WERI-Rb-1 (cell line): ENCODE measurements at regions not wholly inside any gene's neighbourhood (a gene's known extent, or its start where the extent isn't known, plus 50 kb on each side); places are given as distances from the start of the nearest gene placed in this dataset.

Source experiments
- DNase-seq: peaks from one replicate; pipeline ENCODE4 v3.0.0-alpha.2; 2020
- H3K27ac ChIP-seq: fragments of 250-450 bp; sonication (Bioruptor Pico); 2 replicates; pipeline ENCODE4 v1.5.1; 2020; ENCODE audit warnings: mild to moderate bottlenecking, moderate library complexity
- H3K27me3 ChIP-seq: fragments of 250-450 bp; sonication (Bioruptor Pico); 2 replicates; pipeline ENCODE4 v1.5.1; 2021; ENCODE audit warnings: mild to moderate bottlenecking, low read depth, moderate library complexity; ENCODE audit not compliant: insufficient read depth, severe bottlenecking
- H3K36me3 ChIP-seq: fragments of 250-450 bp; sonication (Bioruptor Pico); 2 replicates; pipeline ENCODE4 v1.5.1; 2020; ENCODE audit warnings: mild to moderate bottlenecking, moderate library complexity
- H3K4me3 ChIP-seq: 2 replicates; pipeline ENCODE4 v1.5.1; 2011; ENCODE audit warnings: low read depth, mild to moderate bottlenecking, control low read depth, low read length
- H3K9me3 ChIP-seq: fragments of 250-450 bp; sonication (Bioruptor Pico); 2 replicates; pipeline ENCODE4 v1.5.1; 2021; ENCODE audit warnings: mild to moderate bottlenecking, moderate library complexity; ENCODE audit not compliant: severe bottlenecking
- TF ChIP-seq, protein P1 (sequence below): IDR thresholded peaks from 2 replicates; pipeline ENCODE4 v1.5.1; 2011; ENCODE audit warnings: low read depth, mild to moderate bottlenecking, control low read depth, inconsistent platforms, low read length

DNA sequence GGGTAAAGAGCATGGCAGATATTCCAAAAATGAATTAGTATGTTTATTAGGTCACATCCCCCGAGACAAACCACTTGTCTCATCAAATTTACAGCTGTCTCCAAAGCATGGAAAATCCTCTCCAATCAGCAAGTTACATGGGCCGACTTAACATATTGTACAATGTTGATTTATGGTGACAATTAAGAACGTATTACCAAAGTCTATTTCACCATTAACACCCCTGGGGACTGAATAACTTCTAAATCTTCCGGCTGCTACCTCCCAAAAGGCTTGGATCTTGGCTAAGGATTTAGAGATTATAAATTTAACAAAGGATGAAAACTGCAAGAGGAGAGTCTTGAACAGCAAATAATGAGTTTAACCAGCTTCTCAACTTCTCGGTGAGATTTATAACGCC is 311.9 kb downstream of the NPIPA8 start:
- Histone ChIP-seq H3K27ac (no peak overlapping the region), H3K4me3 (no peak overlapping the region), H3K27me3 (no peaks in the 10 kb centered on the region), H3K9me3 (no peaks in the 10 kb centered on the region), H3K36me3 (no peaks in the 10 kb centered on the region)
- DNase-seq = no peak
- TF ChIP-seq, protein P1, sequence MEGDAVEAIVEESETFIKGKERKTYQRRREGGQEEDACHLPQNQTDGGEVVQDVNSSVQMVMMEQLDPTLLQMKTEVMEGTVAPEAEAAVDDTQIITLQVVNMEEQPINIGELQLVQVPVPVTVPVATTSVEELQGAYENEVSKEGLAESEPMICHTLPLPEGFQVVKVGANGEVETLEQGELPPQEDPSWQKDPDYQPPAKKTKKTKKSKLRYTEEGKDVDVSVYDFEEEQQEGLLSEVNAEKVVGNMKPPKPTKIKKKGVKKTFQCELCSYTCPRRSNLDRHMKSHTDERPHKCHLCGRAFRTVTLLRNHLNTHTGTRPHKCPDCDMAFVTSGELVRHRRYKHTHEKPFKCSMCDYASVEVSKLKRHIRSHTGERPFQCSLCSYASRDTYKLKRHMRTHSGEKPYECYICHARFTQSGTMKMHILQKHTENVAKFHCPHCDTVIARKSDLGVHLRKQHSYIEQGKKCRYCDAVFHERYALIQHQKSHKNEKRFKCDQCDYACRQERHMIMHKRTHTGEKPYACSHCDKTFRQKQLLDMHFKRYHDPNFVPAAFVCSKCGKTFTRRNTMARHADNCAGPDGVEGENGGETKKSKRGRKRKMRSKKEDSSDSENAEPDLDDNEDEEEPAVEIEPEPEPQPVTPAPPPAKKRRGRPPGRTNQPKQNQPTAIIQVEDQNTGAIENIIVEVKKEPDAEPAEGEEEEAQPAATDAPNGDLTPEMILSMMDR = no peak

DNA sequence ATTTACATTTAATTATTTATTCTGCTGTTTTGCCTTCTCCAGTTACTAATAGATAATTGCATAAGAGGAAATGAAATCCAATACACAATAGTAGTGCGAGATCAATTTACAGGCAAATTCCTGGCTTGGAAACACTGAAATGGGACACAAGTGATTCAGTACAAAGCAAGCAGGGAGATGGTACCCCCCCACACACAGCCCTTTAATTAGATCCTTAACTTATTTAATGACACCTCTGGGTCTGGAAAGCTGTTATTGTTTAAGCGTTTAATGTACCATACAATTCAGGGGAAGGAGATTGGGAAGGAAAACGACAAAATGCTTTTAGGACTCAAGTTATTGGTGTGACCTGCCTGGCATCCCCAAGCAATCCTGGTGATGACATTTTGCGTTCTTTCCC is 318.2 kb downstream of the NPIPA8 start:
- Histone ChIP-seq H3K27ac (no peak overlapping the region), H3K36me3 (no peaks in the 10 kb centered on the region), H3K4me3 (no peak overlapping the region), H3K27me3 (no peaks in the 10 kb centered on the region), H3K9me3 (no peaks in the 10 kb centered on the region)
- DNase-seq = no peak
- TF ChIP-seq, protein P1 = no peak

DNA sequence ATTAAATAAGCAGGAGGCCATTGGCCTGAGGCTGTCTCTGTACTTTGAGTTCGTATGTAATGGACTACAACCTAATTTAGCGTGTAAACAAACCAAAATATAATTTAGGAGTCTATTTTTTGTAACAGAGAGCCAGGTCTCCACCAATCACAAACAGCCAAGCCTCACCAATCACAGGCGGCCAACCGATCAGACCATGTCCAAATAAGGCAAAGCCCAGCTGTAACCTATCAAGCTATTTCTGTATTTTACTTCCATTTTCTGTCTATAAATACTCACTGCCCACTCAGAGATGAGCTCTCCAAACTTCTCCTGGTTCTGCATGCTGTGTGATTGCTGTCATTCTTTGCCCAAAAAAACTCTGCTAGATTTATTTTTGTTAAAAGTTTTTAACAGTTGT is 322.7 kb downstream of the NPIPA8 start:
- no peak overlapping the region for H3K27ac ChIP-seq

DNA sequence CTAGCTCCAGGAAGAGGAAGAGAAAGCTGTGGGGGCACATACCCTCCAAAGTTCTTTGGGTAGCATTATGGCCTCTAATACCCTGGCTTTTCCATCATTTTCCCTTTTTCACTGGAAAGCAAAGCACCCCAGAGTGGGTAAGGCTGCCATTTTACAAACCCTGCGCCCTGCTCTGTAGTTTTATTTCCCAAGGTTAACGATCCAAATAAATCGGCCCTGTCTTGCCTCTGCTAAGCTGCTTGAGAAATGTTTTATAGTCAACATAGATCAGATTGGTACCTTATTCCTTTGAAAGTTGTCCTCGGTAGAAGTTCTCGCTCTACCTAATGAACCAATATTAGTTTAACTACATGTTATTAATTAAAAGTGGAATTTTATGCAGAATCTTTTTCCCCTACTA is 328.2 kb downstream of the NPIPA8 start:
- no peaks in the 10 kb centered on the region for H3K36me3 ChIP-seq
- H3K4me3 ChIP-seq = no peak overlapping the region
- H3K27ac ChIP-seq = no peak overlapping the region
- H3K27me3 ChIP-seq = no peaks in the 10 kb centered on the region
- no peak for DNase-seq
- no peaks in the 10 kb centered on the region for H3K9me3 ChIP-seq
- TF ChIP-seq, protein P1 = no peak

More for the DNA sequence above, 322.7 kb downstream of the NPIPA8 start:
- no peak overlapping the region for H3K4me3 ChIP-seq
- DNase-seq = no peak
- H3K9me3 ChIP-seq = no peaks in the 10 kb centered on the region
- no peaks in the 10 kb centered on the region for H3K27me3 ChIP-seq
- TF ChIP-seq, protein P1 = no peak
- H3K36me3 ChIP-seq = no peaks in the 10 kb centered on the region

DNA sequence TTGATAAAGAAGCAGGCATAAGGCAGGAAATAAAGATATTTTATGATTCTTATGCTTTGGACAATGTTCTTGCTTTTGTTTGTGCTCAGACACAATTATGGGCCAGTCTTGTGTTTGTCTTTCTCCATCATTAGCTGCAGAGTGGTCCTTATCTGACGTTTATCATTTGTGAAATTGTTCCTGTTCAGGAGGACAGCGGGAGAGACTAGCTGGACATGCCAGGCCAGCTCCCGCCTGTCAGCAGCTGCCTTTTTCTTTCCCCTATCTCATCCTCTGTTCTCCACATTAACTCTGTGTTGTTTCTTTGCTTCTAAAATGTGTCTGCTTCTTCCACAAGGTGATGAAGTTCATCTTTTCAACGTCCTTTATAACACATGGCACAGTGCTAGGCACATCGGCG is 333.5 kb downstream of the NPIPA8 start:
- no peaks in the 10 kb centered on the region for H3K9me3 ChIP-seq
- no peaks in the 10 kb centered on the region for H3K36me3 ChIP-seq
- H3K27ac ChIP-seq = no peak overlapping the region
- TF ChIP-seq, protein P1 = no peak
- DNase-seq = no peak
- no peaks in the 10 kb centered on the region for H3K27me3 ChIP-seq
- no peak overlapping the region for H3K4me3 ChIP-seq

DNA sequence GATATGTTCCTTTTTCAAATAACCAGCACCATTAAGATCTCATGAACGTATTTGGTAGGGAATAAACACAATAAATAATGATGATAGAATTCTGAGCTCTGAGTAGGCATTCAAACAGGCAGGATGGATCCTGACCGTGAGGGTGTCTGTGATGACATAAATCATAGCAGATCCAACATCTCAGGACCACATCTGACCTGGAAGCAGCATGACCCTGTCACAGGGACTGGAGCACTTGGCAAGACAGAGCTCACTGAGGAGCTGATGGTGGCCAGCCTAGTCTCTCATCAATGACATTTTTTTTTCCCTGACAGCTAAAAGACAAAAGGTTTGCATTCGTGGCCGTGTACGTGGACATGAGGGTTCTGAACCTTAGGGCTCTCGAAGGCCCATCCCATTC is 337.5 kb downstream of the NPIPA8 start:
- Histone ChIP-seq H3K36me3 (no peaks in the 10 kb centered on the region), H3K4me3 (no peak overlapping the region), H3K27ac (no peak overlapping the region), H3K9me3 (no peaks in the 10 kb centered on the region), H3K27me3 (no peaks in the 10 kb centered on the region)
- TF ChIP-seq, protein P1 = no peak
- DNase-seq = no peak
